ENCODE measurements at regions not wholly inside any gene's neighbourhood (a gene's known extent, or its start where the extent isn't known, plus 50 kb on each side); places are given as distances from the start of the nearest gene placed in this dataset.

DNA sequence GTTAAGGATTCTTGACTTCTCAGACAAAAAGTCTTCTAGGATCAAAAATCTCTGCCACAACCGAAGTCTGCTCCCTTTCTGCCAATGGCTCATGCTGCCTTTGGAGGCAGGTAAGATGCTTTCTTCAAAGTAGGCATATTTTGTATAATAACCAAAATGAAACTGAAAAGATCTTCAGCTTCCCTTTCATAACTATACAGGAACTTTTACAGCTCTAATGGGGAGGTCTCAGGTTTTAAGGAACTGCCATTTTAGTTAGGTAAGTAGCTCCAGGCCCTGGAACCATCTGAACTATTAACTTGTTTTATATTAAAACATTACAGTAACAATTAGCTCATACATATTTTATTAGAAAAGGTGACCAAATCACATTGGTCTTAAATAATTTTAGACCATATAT, 110.9 kb upstream of the FREM1 start:
- H3K27ac ChIP-seq (ENCODE audit: low read depth), result no peak overlapping the region
- H3K27me3 ChIP-seq (ENCODE audit: insufficient read depth), result no peaks in the 10 kb centered on the region
- no peak for ATAC-seq
- no peaks in the 10 kb centered on the region for H4K20me1 ChIP-seq (replicated peaks; ENCODE audit: insufficient read depth)
- TF ChIP-seq STAT1 (IDR thresholded peaks at IDR 0.05; ENCODE audit: unreplicated experiment) (no peak), POLR2AphosphoS5 (IDR thresholded peaks at IDR 0.05; ENCODE audit: low read depth) (no peak), ZNF331 (CRISPR knock-in tag; IDR thresholded peaks at IDR 0.05; ENCODE audit: low read depth) (no peak), ETS1 (IDR thresholded peaks at IDR 0.05) (no peak)
- TF ChIP-seq, protein P1, sequence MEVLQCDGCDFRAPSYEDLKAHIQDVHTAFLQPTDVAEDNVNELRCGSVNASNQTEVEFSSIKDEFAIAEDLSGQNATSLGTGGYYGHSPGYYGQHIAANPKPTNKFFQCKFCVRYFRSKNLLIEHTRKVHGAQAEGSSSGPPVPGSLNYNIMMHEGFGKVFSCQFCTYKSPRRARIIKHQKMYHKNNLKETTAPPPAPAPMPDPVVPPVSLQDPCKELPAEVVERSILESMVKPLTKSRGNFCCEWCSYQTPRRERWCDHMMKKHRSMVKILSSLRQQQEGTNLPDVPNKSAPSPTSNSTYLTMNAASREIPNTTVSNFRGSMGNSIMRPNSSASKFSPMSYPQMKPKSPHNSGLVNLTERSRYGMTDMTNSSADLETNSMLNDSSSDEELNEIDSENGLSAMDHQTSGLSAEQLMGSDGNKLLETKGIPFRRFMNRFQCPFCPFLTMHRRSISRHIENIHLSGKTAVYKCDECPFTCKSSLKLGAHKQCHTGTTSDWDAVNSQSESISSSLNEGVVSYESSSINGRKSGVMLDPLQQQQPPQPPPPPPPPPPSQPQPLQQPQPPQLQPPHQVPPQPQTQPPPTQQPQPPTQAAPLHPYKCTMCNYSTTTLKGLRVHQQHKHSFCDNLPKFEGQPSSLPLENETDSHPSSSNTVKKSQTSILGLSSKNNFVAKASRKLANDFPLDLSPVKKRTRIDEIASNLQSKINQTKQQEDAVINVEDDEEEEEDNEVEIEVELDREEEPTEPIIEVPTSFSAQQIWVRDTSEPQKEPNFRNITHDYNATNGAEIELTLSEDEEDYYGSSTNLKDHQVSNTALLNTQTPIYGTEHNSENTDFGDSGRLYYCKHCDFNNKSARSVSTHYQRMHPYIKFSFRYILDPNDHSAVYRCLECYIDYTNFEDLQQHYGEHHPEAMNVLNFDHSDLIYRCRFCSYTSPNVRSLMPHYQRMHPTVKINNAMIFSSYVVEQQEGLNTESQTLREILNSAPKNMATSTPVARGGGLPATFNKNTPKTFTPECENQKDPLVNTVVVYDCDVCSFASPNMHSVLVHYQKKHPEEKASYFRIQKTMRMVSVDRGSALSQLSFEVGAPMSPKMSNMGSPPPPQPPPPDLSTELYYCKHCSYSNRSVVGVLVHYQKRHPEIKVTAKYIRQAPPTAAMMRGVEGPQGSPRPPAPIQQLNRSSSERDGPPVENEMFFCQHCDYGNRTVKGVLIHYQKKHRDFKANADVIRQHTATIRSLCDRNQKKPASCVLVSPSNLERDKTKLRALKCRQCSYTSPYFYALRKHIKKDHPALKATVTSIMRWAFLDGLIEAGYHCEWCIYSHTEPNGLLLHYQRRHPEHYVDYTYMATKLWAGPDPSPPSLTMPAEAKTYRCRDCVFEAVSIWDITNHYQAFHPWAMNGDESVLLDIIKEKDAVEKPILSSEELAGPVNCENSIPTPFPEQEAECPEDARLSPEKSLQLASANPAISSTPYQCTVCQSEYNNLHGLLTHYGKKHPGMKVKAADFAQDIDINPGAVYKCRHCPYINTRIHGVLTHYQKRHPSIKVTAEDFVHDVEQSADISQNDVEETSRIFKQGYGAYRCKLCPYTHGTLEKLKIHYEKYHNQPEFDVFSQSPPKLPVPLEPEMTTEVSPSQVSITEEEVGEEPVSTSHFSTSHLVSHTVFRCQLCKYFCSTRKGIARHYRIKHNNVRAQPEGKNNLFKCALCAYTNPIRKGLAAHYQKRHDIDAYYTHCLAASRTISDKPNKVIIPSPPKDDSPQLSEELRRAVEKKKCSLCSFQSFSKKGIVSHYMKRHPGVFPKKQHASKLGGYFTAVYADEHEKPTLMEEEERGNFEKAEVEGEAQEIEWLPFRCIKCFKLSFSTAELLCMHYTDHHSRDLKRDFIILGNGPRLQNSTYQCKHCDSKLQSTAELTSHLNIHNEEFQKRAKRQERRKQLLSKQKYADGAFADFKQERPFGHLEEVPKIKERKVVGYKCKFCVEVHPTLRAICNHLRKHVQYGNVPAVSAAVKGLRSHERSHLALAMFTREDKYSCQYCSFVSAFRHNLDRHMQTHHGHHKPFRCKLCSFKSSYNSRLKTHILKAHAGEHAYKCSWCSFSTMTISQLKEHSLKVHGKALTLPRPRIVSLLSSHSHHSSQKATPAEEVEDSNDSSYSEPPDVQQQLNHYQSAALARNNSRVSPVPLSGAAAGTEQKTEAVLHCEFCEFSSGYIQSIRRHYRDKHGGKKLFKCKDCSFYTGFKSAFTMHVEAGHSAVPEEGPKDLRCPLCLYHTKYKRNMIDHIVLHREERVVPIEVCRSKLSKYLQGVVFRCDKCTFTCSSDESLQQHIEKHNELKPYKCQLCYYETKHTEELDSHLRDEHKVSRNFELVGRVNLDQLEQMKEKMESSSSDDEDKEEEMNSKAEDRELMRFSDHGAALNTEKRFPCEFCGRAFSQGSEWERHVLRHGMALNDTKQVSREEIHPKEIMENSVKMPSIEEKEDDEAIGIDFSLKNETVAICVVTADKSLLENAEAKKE (CRISPR knock-in tag; IDR thresholded peaks at IDR 0.05), result no peak
- no peak overlapping the region for H2AFZ ChIP-seq
- no peaks in the 10 kb centered on the region for H3F3A ChIP-seq (replicated peaks; ENCODE audit: low read depth)
- Mint-ChIP-seq H3K27ac (no peak overlapping the region), H3K4me3 (no peak overlapping the region), H3K27me3 (ENCODE audit: insufficient read depth, low read depth, poor library complexity) (no peaks in the 10 kb centered on the region), H3K9me3 (peaks cover 5% of the 10 kb centered on the region; the same call in 2 of the 3 replicates), H3K4me1 (peaks cover 8% of the 10 kb centered on the region; the same call in 2 of the 3 replicates), H3K36me3 (ENCODE audit: low read depth) (no peaks in the 10 kb centered on the region)
- no peak for DNase-seq (ENCODE audit: low spot score)
- H3K4me1 ChIP-seq (ENCODE audit: insufficient read depth), result no peaks in the 10 kb centered on the region
- H3K36me3 ChIP-seq (ENCODE audit: insufficient read depth), result no peaks in the 10 kb centered on the region
- no peak overlapping the region for H3K4me3 ChIP-seq
- no peak overlapping the region for H3K4me2 ChIP-seq
- H3K9me2 ChIP-seq (ENCODE audit: insufficient read depth), result no peaks in the 10 kb centered on the region
- H3K79me2 ChIP-seq (replicated peaks; ENCODE audit: insufficient read depth), result no peaks in the 10 kb centered on the region

GRCh38 chr9:15018096-15018637, 107.9 kb upstream of the FREM1 start:
- Histone ChIP-seq H3K36me3 (ENCODE audit: insufficient read depth) (no peaks in the 10 kb centered on the region), H3K79me2 (replicated peaks; ENCODE audit: insufficient read depth) (no peaks in the 10 kb centered on the region), H3K9me2 (ENCODE audit: insufficient read depth) (no peaks in the 10 kb centered on the region), H3K4me2 (no peak overlapping the region), H3K27me3 (ENCODE audit: insufficient read depth) (no peaks in the 10 kb centered on the region), H2AFZ (no peak overlapping the region), H4K20me1 (replicated peaks; ENCODE audit: insufficient read depth) (no peaks in the 10 kb centered on the region), H3K27ac (ENCODE audit: low read depth) (no peak overlapping the region), H3K4me1 (ENCODE audit: insufficient read depth) (no peaks in the 10 kb centered on the region), H3F3A (replicated peaks; ENCODE audit: low read depth) (no peaks in the 10 kb centered on the region), H3K4me3 (no peak overlapping the region)
- Mint-ChIP-seq H3K9me3 (no peaks in the 10 kb centered on the region), H3K4me3 (no peak overlapping the region), H3K4me1 (peaks cover 8% of the 10 kb centered on the region; the same call in 2 of the 3 replicates), H3K36me3 (ENCODE audit: low read depth) (no peaks in the 10 kb centered on the region), H3K27me3 (ENCODE audit: insufficient read depth, low read depth, poor library complexity) (no peaks in the 10 kb centered on the region), H3K27ac (no peak overlapping the region)
- DNase-seq (ENCODE audit: low spot score), result peak; percentile 7
- ATAC-seq, result peak; percentile 55
- TF ChIP-seq ZNF114 (CRISPR knock-in tag; IDR thresholded peaks at IDR 0.05) (no peak), ETS1 (IDR thresholded peaks at IDR 0.05) (no peak), CREB1 (CRISPR knock-in tag; IDR thresholded peaks at IDR 0.05; ENCODE audit: low read depth) (no peak), POLR2AphosphoS5 (IDR thresholded peaks at IDR 0.05; ENCODE audit: low read depth) (no peak), EZH2 (IDR thresholded peaks at IDR 0.05; ENCODE audit: low read depth, unreplicated experiment) (no peak)
- TF ChIP-seq, protein P2, sequence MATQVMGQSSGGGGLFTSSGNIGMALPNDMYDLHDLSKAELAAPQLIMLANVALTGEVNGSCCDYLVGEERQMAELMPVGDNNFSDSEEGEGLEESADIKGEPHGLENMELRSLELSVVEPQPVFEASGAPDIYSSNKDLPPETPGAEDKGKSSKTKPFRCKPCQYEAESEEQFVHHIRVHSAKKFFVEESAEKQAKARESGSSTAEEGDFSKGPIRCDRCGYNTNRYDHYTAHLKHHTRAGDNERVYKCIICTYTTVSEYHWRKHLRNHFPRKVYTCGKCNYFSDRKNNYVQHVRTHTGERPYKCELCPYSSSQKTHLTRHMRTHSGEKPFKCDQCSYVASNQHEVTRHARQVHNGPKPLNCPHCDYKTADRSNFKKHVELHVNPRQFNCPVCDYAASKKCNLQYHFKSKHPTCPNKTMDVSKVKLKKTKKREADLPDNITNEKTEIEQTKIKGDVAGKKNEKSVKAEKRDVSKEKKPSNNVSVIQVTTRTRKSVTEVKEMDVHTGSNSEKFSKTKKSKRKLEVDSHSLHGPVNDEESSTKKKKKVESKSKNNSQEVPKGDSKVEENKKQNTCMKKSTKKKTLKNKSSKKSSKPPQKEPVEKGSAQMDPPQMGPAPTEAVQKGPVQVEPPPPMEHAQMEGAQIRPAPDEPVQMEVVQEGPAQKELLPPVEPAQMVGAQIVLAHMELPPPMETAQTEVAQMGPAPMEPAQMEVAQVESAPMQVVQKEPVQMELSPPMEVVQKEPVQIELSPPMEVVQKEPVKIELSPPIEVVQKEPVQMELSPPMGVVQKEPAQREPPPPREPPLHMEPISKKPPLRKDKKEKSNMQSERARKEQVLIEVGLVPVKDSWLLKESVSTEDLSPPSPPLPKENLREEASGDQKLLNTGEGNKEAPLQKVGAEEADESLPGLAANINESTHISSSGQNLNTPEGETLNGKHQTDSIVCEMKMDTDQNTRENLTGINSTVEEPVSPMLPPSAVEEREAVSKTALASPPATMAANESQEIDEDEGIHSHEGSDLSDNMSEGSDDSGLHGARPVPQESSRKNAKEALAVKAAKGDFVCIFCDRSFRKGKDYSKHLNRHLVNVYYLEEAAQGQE (IDR thresholded peaks at IDR 0.05; ENCODE audit: unreplicated experiment), result no peak

Data from GM23338 (cell line).